Dermis blood vessel endothelial cell (primary cell): ENCODE measurements at regions not wholly inside any gene's neighbourhood (a gene's known extent, or its start where the extent isn't known, plus 50 kb on each side); places are given as distances from the start of the nearest gene placed in this dataset.

Source experiments
- DNase-seq: peaks from one replicate; pipeline ENCODE4 v3.0.0; 2010

DNA sequence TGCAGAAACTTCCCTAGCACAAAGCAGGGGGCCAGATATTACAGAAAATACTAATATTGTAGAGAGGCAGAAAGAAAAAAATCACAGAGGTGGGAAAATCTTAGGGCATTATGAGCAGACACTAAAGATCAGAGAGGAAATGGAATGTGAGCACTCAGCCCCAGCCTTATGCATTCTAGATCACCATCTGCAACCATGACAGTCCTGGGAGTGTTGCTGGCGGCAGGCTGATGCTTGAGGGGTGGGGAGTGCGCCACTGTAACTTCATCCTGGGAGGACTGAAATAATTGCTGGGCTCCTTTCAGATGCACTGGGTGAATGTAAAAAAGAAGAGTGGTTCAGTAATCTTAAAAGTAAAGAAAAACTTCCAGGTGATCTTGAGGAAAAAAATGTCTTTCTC is 427.6 kb upstream of the SEMA6D start:
- DNase-seq: no peak

DNA sequence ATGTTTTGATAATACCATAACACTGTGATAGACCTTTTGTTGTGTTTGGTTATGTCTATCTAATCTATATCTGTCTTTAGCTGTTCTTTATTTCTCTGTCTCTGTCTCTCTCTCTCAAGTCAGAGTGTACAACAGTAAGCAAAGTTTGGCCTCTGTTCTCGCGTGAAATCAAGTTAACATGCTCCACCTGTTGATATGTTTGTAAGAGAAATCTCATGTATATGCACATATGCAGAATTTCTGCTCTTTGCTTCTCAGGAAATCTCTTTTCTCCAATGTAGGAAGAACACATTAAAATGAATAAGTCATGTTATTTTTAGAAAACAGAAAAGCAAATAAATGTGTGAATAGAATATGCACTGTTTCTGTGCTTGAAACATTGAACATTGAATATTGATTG is 425.5 kb upstream of the SEMA6D start:
- DNase-seq: no peak

DNA sequence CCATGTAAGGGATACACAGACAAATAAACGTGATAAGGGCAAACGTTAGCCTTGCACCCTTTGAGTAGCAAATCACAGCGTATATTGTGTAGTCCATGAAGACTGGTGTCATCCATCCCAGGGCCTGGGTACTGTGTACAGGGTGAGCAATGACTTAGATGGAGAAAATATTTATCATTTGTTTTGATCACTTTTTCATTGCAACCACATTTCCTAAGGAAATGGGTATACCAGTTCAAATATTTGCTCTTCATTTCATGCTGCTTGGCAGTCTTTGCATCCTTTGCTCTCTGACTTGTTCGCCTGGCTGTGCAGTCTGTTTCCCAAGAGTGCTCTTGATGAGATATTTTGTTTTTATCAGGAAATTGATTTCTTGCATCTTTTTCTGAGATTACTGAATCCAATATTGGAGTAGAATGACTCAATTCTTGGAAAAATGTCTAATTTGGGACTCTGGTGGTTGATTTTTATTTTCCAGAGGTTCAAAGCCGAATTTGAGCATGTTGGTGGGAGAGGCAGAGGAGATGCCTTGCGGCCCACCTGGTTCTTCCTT is 424.6 kb upstream of the SEMA6D start:
- DNase-seq: no peak

DNA sequence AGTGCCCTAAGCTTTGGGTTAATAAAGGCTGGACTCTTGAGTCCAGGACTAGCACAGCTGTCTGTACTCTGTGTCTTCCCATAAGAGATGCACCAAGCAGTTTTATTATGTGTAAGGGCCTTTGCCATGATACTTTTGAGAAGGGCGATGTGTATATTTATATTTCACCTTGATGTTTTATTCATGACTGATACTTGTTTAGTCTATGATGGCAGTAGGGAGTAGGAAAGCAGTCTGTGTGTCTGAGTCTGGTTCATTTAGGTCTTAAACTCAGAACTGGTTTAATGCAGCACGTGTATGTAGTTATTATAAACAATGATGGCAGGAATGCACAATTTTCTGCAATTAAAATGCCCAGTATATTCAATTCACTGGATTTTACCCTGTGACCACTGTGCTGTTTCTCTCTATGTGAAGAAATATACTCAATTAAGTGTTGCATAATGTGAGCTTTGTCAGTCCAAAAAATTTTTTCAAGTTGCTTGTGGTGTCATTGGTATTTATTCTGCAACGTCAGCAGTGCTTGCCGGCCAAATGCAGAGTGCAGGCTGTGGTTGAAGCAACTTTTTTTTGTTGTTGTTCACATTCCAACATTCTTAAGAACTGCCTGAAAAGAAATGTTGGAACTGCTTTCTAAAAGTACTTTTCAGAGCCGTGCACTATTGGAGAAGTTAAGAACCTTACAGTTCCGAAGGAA is 423.7 kb upstream of the SEMA6D start:
- no peak for DNase-seq

DNA sequence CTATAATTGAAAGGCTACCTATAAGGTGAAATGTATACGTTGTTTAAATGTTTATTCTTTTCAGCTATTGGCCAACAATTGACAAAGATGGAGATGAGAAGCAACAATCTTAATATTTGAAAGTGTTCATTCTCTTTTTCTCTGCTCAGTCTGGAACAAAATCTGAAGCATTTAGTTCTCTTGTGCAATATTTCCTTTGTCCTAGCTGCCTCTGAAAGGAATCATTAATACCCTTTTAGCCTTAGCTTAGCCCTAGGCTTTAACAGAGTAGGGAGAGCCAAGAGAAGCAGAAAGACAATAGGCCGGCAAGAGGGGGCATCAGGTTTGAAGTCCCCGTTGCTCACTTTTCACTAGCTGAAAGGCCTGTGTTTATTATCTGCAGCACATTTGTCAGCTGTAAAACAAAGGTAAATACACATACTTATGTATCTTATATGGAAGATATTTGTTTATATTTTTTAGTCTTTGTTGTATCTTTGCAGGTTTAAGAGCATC is 422.5 kb upstream of the SEMA6D start:
- DNase-seq: no peak

DNA sequence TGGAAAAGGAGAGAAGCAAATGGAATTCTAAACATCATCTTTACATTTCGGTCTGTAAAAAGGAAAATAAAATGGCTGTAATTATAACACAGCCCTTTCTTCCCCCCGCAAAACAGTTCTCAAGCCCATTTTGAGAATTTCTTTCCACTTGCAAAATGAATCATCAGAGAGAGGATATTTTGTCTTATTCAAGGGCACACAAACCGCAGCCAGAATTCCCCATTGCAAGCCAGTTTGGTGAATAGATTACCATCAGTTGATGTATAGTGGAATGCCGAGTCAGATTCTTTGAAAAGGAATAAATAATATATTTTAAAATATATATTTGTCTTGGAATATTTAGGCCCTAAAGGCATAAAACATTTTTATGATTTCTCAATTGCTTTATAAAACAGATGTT is 420.4 kb upstream of the SEMA6D start:
- no peak for DNase-seq

DNA sequence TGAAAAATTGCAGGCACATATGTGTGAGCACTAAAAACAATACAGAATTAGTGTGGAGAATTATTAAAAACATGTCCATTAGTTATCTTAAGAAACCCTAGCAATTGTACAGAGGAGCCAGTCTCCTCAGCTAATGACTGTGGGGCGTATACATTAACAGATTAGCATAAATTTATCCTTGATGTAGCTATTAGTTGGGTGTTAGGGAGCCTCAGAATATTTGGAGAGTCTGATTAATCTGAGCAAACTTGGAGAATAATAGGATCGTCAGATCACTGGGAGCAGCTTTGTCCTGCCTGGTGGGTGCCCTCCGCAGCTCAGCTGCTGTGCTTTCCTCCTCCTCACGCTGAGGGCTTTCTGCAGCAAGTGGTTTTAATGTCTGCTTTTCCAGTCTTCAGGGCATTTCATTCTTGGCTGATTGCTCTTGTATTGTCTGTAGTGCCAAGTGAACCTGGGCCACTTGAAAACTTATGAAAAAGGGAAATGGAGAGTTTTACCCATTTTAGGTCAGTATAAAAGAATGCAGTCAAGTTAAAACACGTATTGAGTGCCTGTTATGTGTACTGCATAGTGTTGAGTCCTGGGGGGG is 417.4 kb upstream of the SEMA6D start:
- no peak for DNase-seq

DNA sequence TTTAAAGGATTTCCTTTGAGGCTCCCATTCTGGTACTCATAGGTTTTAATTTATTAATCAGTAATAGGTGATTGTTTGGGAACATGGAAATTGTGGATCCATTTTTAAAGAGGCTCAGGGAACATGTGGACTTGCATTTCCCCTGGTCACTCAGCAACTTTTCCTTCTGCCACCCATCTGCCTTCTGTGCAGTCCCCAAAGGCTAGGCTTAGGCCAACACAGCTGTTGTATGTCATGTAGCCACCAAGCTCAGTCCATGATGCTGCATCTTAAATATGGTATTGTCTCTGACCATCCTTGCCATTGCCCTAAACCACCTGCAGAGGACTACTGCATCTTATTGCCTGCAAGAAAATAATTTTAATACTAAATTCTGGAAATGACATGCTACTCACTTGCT is 416.7 kb upstream of the SEMA6D start:
- DNase-seq: no peak

DNA sequence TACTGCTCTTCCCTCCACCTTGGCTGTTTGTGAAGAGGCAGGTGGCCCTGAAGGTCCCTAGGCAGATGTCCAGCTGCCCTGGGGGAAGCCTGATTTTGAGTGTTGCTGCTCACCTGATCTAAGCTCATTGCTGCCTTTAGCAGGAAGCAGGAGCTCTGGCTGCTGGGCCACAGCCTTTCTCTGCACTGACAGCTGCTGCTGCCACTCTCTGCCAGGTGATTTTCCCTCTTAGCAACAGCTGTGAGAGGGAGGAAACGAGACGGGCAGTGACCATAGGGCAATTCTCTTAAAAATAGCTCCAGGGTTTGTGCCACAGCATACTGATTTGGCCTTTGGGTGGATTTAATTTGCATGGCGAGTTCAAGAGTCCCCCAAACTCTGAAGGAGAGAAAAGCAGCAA is 415.8 kb upstream of the SEMA6D start:
- DNase-seq: no peak

DNA sequence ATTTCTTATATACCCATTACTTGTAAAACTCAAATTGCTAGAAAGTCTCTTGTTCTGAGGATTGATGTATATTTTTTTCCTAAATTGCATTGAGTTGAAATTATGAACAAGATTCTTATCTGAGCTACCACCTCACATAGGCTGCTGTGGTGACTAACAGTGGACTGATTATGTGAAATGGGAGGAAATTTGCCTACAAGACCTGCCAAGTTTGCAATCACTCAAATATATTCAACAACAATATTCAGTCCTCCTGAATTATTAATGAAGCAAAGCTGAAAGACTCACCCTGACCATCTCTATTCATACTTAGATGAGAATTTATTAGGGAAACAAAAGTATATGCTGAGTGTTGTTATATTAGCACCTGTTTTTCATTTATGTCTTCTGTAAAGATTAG is 412.6 kb upstream of the SEMA6D start:
- no peak for DNase-seq

DNA sequence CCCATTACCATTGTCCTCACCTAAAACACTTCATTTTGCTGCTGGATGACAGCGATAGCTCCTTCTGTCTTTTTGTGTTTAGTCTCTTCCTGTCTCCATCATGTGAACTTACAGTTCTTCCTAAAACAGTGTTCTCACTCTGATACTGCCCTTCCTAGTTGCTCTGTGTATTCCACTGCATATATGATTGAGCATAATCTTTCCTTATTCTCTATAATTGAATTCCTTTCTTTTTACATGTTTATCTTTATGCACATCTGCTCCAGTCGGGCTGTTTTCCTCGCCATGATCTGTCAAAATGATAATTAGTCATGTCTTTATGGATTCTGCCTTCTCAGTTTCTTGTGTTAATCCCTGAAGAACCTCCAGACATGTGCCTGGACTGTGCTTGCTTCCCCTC is 405.1 kb upstream of the SEMA6D start:
- DNase-seq: no peak

DNA sequence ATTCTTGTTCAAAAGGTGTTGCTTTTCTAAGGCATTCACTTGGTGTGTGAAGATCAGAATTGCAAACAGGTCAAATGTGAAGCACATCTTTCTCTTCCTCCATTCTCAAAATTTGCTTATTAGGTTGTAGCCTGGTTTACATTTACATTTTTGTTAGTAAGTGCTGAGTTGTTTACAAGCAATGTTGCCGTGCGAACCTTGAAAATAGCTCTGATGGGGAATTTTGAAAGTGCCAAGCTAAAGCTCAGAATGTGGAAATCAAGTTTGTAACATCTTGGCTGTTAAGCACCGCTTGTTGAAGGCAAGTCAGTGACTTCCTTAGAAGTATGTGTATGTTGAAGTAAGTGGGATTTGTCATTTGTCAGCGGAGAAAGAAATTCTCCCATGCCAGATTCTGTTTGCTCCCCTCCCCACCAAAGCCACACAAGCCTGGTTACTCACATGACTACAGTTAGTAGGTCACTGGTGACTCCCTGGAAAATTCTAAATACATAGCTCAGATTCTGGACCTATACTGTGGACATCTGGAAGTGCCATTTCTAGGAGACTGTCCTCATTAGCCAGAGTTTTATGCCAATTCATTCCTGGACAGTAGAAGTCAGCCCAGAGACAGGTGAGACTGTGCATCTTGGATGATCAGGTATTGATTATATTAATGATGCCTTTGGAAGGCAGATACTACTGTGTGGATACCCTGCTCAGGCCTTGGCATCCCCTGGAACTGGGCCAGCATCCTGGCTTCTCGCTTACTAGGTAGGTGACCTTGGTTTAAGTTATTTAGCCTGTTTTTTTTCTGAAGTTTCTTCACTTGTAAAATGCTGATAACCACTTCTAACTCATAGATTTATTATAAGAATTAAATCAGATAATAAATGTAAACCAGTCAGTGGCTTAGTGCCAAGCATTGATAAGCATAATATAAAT is 390.6 kb upstream of the SEMA6D start:
- DNase-seq: no peak

DNA sequence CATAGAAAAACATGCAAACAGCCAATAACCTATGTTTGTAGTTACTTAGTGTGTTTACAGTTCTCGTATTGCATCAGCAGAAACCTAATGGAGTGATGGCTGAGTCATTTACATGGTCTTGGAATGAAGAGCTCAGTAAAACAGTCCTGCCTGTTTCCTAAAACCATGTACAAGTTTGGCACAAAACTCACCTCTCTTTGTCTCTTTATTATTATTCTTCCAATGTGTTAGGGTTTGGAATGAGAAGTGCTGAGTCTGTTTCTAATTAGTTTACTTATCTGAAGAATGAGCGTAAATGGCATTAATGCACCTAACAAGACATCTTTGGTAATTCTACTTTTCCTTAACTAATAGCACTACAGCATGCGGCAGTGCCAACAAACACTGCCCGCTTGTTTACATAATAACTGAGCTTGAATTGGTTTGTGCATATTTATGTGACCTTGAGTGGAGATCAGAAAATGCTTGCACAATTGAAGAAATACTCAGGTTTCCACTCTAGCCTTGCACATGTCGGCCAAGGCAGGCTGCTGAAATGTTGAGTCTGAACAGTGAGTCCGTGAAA is 385.4 kb upstream of the SEMA6D start:
- no peak for DNase-seq

DNA sequence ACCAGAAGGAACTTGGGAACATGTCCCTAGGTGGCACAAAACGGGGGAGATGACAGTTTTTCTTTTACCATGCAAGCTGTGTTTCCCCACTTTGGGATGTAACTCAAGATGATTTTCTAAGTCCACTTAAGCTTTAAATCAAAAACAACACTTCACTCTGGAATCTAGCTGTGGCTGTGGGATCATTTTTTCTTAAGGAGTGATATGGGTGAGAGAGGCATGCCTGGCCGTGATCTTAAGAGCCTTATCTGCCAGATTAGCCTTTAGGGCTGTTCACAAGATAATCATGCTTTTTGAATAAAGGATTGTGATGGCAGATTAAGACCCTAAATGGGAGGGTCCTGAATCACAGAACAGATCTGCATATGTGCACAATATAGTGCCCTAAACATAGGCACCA is 384.8 kb upstream of the SEMA6D start:
- no peak for DNase-seq

DNA sequence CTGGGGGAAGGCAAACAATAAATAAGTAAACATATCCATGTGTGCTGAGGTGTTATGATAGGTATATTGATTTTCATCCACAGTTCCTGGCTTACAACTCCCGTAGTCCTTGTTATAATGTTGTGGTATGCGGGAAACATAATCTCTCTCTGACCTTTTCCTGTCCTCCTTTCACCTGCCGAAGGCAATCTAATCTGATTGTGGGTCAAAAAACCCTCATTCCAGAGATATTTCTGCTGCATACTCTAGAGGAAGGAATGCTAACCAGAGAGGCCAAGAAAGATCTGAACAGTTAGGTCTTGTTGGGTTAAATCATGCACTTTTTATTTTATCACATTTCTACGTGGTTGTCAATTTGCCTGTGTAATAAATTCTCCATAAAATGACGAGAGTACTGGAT is 383.6 kb upstream of the SEMA6D start:
- no peak for DNase-seq

DNA sequence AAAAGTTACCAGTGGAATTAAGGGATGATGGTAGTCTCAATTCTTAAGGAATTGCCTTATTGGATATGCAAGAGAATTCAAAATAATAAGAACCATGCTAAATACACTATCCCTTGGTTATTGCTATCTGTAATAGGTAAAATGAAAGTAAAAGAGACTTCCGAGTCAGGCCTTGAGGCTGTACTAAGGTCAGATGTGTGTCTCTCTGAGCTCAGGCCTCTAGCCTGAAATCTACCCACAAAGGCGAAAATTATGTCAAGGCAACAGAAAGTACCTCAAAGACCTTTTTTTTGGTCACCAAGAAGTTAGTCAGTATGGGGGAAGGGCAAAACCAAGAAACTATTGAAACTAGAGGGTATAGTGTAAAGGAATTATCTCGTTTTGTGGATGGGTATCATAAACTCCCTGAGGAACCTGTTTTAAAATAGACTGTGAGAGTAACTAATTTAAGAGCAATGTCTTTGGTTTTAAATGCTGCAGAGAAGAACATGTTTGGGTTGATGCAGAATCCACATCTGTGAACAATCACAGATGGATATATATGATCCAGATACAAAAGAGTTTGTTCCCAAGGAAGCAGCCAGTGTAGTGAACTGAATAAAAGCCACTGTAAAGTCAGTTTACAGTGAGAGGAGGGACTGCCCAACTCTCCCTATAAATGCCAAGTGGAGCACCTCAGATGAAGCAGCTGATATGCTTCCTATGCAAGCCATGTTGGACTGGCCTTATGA is 382.3 kb upstream of the SEMA6D start:
- DNase-seq: no peak

DNA sequence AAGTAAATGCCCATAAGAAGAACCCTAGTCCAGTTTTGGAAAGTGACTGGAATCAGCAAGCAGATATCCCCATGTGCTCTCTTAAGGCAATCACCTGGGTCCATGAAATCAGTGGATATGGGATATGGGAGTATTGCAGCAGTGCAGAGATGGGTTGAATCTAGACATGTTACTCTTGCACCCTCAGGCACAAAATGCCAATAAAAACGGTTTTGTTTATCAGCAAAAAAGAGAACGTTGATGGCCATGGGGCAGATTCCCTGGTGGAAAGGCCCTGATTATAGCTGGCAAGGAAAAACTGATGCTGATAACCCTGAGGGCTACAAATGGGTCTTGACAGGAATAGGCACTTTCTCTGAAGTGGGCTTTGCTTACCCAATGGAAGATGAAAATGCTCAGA is 380.2 kb upstream of the SEMA6D start:
- no peak for DNase-seq

DNA sequence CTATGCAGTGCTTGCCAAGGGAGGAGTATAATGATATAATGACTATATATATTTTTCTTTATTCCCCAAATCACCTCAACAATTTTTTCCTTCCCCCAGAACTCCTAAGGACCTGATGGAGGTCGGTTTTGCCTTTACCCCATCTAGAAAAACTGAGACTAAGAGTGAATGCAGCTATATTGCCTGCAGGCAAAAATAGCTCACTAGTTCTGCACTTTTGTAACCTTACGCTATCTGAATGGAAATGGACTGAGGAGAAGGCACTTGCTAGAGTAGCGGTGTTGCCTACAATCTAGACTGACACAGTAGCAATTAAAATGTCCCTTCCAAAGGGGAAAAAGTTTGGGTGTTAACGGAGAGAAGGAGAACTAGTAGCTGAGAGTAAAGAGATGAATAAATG is 379.5 kb upstream of the SEMA6D start:
- DNase-seq: no peak

DNA sequence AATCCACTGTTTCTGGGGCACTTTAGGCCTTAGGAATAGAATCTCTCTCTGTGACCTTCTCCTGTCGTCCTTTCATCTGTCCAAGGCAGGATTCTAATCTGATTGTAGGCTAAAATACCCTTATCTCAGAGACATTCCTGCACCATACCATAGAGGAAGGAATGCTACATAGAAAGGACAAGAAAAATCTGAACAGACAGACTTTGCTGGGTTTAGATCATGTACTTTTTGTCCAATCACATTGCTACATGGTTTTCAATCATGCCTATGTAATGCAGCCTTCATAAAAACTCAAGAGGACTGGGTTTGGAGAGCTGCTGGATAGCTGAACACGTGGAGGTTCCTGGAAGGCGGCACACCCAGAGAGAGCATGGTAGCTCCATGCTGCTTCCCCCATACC is 378.5 kb upstream of the SEMA6D start:
- no peak for DNase-seq

DNA sequence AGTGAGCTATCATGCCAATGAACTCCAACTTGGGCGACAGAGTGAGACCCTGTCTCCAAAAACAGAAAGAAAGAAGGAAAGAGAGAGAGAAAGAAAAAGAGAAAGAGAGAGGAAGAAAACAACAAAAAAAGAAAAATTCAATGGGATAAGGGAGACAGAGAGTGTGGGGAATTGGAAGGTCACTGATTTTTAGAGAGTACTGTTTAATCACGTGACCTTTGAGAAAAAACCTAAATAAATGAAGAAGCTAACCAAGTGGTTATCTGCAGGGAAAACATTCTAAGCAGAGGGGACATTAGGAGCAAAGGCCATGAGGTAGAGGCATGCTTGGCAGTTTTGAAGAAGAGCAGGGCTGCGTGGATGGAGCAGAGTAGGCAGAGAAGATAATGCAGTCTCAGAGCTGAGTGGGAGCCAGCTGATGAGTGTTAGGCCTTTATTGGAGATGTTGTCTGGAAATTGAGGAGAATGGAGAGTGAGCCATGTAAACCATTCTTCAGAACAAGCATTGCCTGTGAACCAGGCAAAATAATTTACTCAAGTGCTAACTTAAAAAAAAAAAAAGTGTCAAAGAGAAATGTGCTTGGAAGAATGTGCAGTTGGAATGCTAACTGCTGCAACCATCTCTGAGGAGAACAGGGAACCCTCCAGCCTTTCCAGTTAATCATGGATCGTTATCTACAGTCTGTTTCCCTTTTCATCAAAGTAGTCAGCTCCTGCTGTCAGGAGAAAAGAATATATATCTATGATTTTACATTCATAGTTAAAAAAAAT is 377.3 kb upstream of the SEMA6D start:
- no peak for DNase-seq

DNA sequence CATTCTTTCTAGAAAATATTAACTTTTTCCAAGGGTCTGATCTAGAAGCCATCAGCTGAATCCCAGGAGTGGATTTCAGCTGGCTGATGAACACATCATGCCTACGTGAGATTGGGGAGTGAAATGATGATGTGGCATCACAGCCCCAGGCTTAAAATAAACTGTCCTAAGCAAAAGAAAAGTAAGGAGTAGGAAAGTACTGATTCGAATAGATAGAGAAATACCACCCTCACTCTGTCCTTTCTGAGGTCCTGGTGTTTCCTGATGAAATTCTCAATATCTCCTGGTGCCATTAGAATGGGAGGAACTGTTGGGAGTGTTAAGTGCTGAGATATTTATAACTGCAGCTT is 376.8 kb upstream of the SEMA6D start:
- DNase-seq: no peak

DNA sequence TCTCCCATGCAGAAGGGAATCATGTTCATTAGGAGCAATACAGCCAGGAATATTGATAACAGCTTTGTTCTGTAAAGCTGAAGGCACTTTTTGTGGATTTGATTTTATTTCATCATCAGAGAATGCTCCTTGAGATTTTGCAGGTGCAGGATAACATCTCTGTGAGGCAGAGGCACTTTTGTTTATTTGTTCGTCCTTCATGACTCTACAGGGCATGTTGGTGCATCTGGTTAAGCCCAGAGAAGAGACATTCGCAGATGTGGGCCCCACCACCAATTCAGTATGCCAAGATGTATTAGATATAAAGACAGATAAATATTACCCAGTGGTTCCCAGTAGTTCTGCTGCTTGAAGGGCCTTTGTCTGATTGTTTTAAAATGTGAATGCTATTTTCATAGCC is 368.1 kb upstream of the SEMA6D start:
- no peak for DNase-seq
